Tibial nerve (tissue), 4 donors: ENCODE measurements at regions not wholly inside any gene's neighbourhood (a gene's known extent, or its start where the extent isn't known, plus 50 kb on each side); places are given as distances from the start of the nearest gene placed in this dataset.

Source experiments
- EP300 ChIP-seq, 2 donors: sonication (generic); formaldehyde crosslinking; IDR thresholded peaks; one replicate each; pipeline ENCODE4 v1.6.1; 2017; ENCODE audit warnings: antibody characterized with exemption in 2 of 2, mild to moderate bottlenecking in 1 of 2
- TF ChIP-seq, protein P1 (sequence below), 5 experiments: fragments of 200-600 bp in 3 of 5; fragments of 450-650 bp in 2 of 5; sonication (generic) in 3 of 5; IDR thresholded peaks; one replicate each; pipeline ENCODE4 v1.5.1; 2016 to 2019; ENCODE audit warnings: antibody characterized with exemption in 5 of 5, mild to moderate bottlenecking in 3 of 5, moderate library complexity in 2 of 5

DNA sequence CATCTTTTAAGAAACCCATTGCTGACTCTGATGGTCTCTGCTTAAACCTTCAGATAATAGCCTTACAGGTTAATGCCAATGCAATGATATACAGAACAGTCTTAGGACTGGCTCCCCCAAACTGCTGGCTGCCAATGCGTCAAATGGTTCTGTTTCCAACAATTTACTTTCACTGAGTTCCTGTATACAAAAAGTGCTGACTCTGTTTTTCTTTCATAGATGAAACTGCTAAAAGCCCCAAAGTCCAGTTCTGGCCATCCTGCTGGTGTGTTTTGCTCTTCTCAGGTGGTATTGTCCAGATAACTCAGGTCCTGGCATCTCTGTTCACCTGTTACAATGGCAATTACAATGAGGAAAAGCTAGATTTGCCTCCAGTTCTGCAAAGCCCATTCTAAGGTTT, 326.9 kb downstream of the GRIN2B start:
- TF ChIP-seq, protein P1, sequence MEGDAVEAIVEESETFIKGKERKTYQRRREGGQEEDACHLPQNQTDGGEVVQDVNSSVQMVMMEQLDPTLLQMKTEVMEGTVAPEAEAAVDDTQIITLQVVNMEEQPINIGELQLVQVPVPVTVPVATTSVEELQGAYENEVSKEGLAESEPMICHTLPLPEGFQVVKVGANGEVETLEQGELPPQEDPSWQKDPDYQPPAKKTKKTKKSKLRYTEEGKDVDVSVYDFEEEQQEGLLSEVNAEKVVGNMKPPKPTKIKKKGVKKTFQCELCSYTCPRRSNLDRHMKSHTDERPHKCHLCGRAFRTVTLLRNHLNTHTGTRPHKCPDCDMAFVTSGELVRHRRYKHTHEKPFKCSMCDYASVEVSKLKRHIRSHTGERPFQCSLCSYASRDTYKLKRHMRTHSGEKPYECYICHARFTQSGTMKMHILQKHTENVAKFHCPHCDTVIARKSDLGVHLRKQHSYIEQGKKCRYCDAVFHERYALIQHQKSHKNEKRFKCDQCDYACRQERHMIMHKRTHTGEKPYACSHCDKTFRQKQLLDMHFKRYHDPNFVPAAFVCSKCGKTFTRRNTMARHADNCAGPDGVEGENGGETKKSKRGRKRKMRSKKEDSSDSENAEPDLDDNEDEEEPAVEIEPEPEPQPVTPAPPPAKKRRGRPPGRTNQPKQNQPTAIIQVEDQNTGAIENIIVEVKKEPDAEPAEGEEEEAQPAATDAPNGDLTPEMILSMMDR (IDR thresholded peaks at IDR 0.05), result no peak
- TF ChIP-seq EP300 (IDR thresholded peaks at IDR 0.05), result no peak
